ENCODE measurements at regions not wholly inside any gene's neighbourhood (a gene's known extent, or its start where the extent isn't known, plus 50 kb on each side); places are given as distances from the start of the nearest gene placed in this dataset.

- no peak for DNase-seq (ENCODE audit: low spot score)
These were observed 158.2 kb downstream of the TDRD15 start for GRCh38 chr2:21281791-21282514.

- DNase-seq (ENCODE audit: low spot score): peak; percentile 9
These were observed 158.7 kb downstream of the TDRD15 start for GRCh38 chr2:21282515-21282898.

- DNase-seq (ENCODE audit: low spot score): peak; percentile 37
These were observed 164.5 kb downstream of the TDRD15 start for GRCh38 chr2:21288299-21288698.

GRCh38 chr2:21288739-21289520 is 165.2 kb downstream of the TDRD15 start:
- DNase-seq (ENCODE audit: low spot score): peak; percentile 35

- DNase-seq (ENCODE audit: low spot score): no peak
These were observed 165.8 kb downstream of the TDRD15 start for GRCh38 chr2:21289551-21289950.

GRCh38 chr2:21289989-21290388 is 166.2 kb downstream of the TDRD15 start:
- DNase-seq (ENCODE audit: low spot score): no peak

GRCh38 chr2:21291426-21291825 is 167.7 kb downstream of the TDRD15 start:
- DNase-seq (ENCODE audit: low spot score): no peak

- DNase-seq (ENCODE audit: low spot score): no peak
These were observed 170.7 kb downstream of the TDRD15 start for GRCh38 chr2:21294446-21294845.

GRCh38 chr2:21299411-21299810 is 175.6 kb downstream of the TDRD15 start:
- DNase-seq (ENCODE audit: low spot score): no peak

GRCh38 chr2:21301871-21302455 is 178.2 kb downstream of the TDRD15 start:
- DNase-seq (ENCODE audit: low spot score): no peak

GRCh38 chr2:21303876-21304275 is 180.1 kb downstream of the TDRD15 start:
- DNase-seq (ENCODE audit: low spot score): no peak

GRCh38 chr2:21305581-21305980 is 181.8 kb downstream of the TDRD15 start:
- DNase-seq (ENCODE audit: low spot score): no peak

GRCh38 chr2:21306235-21306634 is 182.5 kb downstream of the TDRD15 start:
- DNase-seq (ENCODE audit: low spot score): no peak

GRCh38 chr2:21307037-21307436 is 183.3 kb downstream of the TDRD15 start:
- DNase-seq (ENCODE audit: low spot score): no peak

GRCh38 chr2:21310493-21310892 is 186.7 kb downstream of the TDRD15 start:
- DNase-seq (ENCODE audit: low spot score): no peak

GRCh38 chr2:21314322-21314835 is 190.6 kb downstream of the TDRD15 start:
- DNase-seq (ENCODE audit: low spot score): no peak

GRCh38 chr2:21317131-21317530 is 193.4 kb downstream of the TDRD15 start:
- DNase-seq (ENCODE audit: low spot score): peak; percentile 56

GRCh38 chr2:21318263-21318662 is 194.5 kb downstream of the TDRD15 start:
- DNase-seq (ENCODE audit: low spot score): no peak

- no peak for DNase-seq (ENCODE audit: low spot score)
These were observed 202.4 kb downstream of the TDRD15 start for GRCh38 chr2:21326152-21326551.

GRCh38 chr2:21328177-21328576 is 204.4 kb downstream of the TDRD15 start:
- DNase-seq (ENCODE audit: low spot score): no peak

GRCh38 chr2:21330786-21331391 is 207.1 kb downstream of the TDRD15 start:
- DNase-seq (ENCODE audit: low spot score): no peak

- no peak for DNase-seq (ENCODE audit: low spot score)
These were observed 208.0 kb downstream of the TDRD15 start for GRCh38 chr2:21331625-21332370.

Data from ecto neural progenitor cell (in vitro differentiated cells).